ENCODE measurements at regions not wholly inside any gene's neighbourhood (a gene's known extent, or its start where the extent isn't known, plus 50 kb on each side); places are given as distances from the start of the nearest gene placed in this dataset.
"Not testable (repeated sequence)": the region's sequence is repeated elsewhere in the genome, so short reads cannot be mapped to it uniquely, and the experiment has no call there.

DNA sequence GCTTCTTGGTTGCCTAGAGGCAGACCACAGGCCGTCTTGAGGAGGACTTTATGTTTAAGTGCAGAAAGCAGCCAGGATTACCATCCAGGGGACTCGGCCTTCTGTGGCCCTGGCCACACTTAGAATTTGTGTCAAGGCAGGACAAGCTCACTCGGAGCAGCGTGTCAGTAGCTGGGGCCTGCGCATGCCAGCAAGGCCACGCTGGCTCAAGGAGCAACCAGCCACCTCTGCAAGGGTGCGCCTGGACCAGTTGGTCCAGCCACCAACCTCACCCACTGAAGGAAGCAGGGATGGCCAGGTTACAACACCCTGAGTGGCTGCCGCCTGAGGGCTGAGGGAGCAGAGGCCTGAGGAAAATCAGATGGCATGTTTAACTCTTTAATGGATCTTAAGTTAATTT is 105.7 kb downstream of the CCDC74A start:
- TF ChIP-seq, protein P1, sequence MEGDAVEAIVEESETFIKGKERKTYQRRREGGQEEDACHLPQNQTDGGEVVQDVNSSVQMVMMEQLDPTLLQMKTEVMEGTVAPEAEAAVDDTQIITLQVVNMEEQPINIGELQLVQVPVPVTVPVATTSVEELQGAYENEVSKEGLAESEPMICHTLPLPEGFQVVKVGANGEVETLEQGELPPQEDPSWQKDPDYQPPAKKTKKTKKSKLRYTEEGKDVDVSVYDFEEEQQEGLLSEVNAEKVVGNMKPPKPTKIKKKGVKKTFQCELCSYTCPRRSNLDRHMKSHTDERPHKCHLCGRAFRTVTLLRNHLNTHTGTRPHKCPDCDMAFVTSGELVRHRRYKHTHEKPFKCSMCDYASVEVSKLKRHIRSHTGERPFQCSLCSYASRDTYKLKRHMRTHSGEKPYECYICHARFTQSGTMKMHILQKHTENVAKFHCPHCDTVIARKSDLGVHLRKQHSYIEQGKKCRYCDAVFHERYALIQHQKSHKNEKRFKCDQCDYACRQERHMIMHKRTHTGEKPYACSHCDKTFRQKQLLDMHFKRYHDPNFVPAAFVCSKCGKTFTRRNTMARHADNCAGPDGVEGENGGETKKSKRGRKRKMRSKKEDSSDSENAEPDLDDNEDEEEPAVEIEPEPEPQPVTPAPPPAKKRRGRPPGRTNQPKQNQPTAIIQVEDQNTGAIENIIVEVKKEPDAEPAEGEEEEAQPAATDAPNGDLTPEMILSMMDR (IDR thresholded peaks at IDR 0.05), result not testable (repeated sequence)
- TF ChIP-seq ZFX (IDR thresholded peaks at IDR 0.05; ENCODE audit: borderline replicate concordance), result not testable (repeated sequence)
